AG04449 (cell line): ENCODE measurements at regions not wholly inside any gene's neighbourhood (a gene's known extent, or its start where the extent isn't known, plus 50 kb on each side); places are given as distances from the start of the nearest gene placed in this dataset.

Experiments used
- CTCF ChIA-PET: fragments of 350-600 bp; formaldehyde crosslinking; extraction: SDS; loops from one replicate; lab custom pipeline; 2021; ENCODE audit warnings: antibody characterized with exemption; lab: Yijun Ruan, JAX
- POLR2A ChIA-PET: fragments of 400-600, 350-600 bp; formaldehyde crosslinking; extraction: SDS; loops from one replicate; lab custom pipeline; 2020; ENCODE audit warnings: antibody characterized with exemption, inconsistent platforms; lab: Yijun Ruan, JAX
- DNase-seq: peaks from one replicate; pipeline ENCODE4 v3.0.0-alpha.2; 2010; ENCODE audit warnings: low read depth, low spot score
- H3K4me3 ChIP-seq: 2 replicates; pipeline ENCODE4 v1.5.1; 2011; ENCODE audit warnings: low read depth, mild to moderate bottlenecking, control low read depth, low read length
- CTCF ChIP-seq: IDR thresholded peaks from one replicate; pipeline ENCODE4 v1.5.1; 2011; ENCODE audit warnings: mild to moderate bottlenecking, moderate library complexity, low read length, control low read depth, inconsistent platforms; ENCODE audit not compliant: insufficient read depth; ENCODE audit errors: missing control alignments

GRCh38 chr7:118615681-118616080 lies 391.2 kb downstream of the ANKRD7 start:
- H3K4me3 ChIP-seq: no peak overlapping the region
- TF ChIP-seq CTCF: no peak
- no peak for DNase-seq
- ChIA-PET CTCF (no interaction called here), POLR2A (no interaction called here)

- DNase-seq: no peak
- CTCF ChIA-PET: no interaction called here
- POLR2A ChIA-PET: no interaction called here
Measured at GRCh38 chr7:118621810-118622360, 397.4 kb downstream of the ANKRD7 start.

GRCh38 chr7:118626739-118627138 lies 402.2 kb downstream of the ANKRD7 start:
- TF ChIP-seq CTCF: no peak
- POLR2A ChIA-PET: no interaction called here
- CTCF ChIA-PET: no interaction called here

More at GRCh38 chr7:118621810-118622360, 397.4 kb downstream of the ANKRD7 start:
- TF ChIP-seq CTCF: no peak
- H3K4me3 ChIP-seq: no peak overlapping the region

GRCh38 chr7:118627467-118627866 lies 403.0 kb downstream of the ANKRD7 start:
- CTCF ChIA-PET: no interaction called here
- H3K4me3 ChIP-seq: no peak overlapping the region
- POLR2A ChIA-PET: no interaction called here
- TF ChIP-seq CTCF: no peak
- DNase-seq: no peak

More at GRCh38 chr7:118626739-118627138, 402.2 kb downstream of the ANKRD7 start:
- no peak for DNase-seq
- no peak overlapping the region for H3K4me3 ChIP-seq

- POLR2A ChIA-PET: no interaction called here
- CTCF ChIA-PET: no interaction called here
- DNase-seq: no peak
- TF ChIP-seq CTCF: no peak
- H3K4me3 ChIP-seq: no peak overlapping the region
Measured at GRCh38 chr7:118629898-118630438, 405.5 kb downstream of the ANKRD7 start.

- POLR2A ChIA-PET: no interaction called here
- no peak overlapping the region for H3K4me3 ChIP-seq
- CTCF ChIA-PET: no interaction called here
- TF ChIP-seq CTCF: no peak
- DNase-seq: no peak
Measured at GRCh38 chr7:118642396-118642795, 417.9 kb downstream of the ANKRD7 start.
